GM12873 (cell line): ENCODE measurements at regions not wholly inside any gene's neighbourhood (a gene's known extent, or its start where the extent isn't known, plus 50 kb on each side); places are given as distances from the start of the nearest gene placed in this dataset.

Source experiments
- TF ChIP-seq, protein P1 (sequence below): IDR thresholded peaks from 2 replicates; pipeline ENCODE4 v1.5.1; 2012; ENCODE audit warnings: low read depth, mild to moderate bottlenecking, moderate library complexity, low read length, control low read depth; ENCODE audit not compliant: insufficient read depth; ENCODE audit errors: missing control alignments

DNA sequence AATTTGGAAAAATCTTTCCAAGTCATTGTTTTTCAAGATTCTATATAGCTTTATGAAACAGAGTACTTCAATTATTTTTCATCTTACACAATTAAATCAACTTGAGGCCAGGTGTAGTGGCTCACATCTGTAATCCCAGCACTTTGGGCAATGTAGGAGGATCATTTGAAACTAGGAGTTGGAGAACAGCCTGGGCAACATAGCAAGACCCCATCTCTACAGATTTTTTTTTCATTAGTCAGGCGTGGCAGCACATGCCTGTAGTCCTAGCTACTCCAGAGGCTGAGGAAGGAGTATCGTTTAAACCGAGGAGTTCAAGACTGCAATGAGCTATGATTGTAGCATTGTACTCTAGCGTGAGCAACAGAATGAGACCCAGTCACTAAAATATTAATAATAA is 72.9 kb downstream of the BMP4 start:
- TF ChIP-seq, protein P1, sequence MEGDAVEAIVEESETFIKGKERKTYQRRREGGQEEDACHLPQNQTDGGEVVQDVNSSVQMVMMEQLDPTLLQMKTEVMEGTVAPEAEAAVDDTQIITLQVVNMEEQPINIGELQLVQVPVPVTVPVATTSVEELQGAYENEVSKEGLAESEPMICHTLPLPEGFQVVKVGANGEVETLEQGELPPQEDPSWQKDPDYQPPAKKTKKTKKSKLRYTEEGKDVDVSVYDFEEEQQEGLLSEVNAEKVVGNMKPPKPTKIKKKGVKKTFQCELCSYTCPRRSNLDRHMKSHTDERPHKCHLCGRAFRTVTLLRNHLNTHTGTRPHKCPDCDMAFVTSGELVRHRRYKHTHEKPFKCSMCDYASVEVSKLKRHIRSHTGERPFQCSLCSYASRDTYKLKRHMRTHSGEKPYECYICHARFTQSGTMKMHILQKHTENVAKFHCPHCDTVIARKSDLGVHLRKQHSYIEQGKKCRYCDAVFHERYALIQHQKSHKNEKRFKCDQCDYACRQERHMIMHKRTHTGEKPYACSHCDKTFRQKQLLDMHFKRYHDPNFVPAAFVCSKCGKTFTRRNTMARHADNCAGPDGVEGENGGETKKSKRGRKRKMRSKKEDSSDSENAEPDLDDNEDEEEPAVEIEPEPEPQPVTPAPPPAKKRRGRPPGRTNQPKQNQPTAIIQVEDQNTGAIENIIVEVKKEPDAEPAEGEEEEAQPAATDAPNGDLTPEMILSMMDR = no peak

DNA sequence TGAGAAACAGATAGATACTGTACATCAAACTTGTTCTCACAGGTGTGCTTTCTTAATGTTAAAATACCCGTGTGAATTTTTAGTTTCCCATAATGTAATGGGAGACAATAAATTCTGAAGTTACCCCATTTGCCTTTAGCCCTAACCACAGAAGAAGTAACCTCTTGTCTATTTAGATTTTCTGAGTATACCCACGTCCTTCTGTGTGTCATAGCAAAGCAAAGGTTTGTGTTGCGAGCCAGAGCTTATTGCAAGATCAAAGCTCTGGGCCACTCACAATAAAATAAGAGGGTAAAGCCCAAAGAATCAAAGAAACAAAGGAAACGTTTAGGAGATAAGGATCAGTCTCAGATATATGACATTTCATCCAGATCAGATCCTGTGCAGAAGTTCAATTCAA is 73.9 kb downstream of the BMP4 start:
- TF ChIP-seq, protein P1 = no peak

DNA sequence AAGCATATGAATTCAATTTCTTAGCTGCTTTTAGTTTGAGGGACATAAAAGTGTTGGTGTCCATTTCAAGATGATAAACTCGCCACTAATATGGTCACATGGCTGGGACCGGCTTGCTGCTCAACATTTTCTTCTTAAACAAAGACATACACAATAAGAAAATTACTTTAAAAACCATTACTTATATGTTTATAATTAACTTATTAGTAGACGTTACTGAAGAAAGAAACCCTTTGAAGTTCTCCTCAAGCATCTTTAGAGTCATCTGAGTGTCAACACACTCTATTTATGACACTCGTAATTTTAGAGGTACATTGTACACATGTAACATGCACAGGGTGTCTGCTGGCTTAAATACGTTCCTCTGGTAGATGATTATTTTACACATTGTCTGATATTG is 74.7 kb downstream of the BMP4 start:
- TF ChIP-seq, protein P1 = no peak

DNA sequence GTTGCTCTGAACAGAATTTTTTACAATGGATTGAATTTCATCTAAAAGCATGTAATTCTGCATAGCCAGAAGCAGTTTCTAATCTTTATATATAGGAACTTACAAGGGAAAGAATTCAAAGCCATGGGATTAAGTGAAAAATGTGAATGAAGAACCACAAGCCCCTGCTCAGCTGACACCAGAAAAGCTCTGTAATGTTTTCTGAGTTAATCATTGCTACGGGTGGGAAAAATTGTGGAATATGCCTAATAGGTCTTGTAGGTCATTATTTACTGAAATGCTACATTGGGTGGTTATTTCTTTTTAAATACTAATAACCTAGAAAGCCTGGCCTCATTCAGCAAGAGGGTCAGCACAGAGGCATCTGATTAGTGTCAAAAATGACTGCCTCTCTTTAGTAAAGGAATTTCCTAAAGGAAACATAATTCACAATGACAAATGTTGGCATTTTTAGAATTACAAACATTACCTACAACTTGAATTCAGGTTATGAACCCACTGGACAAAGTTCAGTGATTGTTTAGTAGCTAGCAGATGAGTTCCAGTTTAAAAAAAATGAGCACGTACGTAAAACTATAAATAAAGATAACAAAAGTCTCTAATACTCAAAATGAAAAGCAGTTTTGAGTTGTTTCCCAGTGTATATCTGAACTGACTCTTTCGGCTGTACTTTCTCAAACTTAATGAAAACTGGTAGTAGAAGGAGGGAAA is 75.3 kb downstream of the BMP4 start:
- TF ChIP-seq, protein P1 = no peak

DNA sequence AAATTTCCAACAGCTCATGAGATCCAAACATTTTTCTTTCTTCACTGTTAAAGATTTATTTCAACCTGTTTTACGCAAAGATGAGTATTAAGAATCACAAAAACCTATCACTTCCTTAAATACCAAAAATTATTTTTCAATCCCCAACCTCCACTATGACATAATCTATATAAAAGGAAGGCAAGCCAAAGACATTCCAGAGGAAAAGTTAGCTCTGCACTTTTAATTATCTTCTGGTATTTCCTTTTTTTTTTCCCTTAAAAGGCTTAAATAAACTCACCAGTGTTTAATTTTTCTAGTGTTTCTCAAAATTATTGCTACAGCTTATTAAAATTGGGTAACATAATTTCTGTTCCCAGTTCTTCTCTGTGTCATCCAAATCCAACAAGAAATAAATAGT is 75.9 kb downstream of the BMP4 start:
- TF ChIP-seq, protein P1 = no peak

DNA sequence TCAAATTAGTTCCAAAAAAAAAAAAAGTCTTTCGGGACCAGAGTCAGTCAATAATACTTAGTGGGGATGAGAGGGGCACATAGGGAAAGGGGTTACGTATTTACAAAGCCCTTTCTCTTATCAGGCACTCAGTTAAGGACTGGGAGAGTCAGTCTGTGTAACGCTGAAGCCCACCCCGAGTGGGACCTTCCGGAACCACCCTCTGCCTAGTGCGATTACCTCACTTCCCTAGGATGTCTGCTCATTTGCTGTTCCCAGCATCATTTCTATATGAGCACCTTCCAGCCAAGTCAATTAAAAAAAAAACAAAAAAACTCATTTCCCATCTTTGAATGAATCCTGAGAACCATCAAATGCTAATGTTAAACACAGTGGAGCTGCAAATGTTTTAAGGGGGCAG is 76.9 kb downstream of the BMP4 start:
- TF ChIP-seq, protein P1 = no peak

DNA sequence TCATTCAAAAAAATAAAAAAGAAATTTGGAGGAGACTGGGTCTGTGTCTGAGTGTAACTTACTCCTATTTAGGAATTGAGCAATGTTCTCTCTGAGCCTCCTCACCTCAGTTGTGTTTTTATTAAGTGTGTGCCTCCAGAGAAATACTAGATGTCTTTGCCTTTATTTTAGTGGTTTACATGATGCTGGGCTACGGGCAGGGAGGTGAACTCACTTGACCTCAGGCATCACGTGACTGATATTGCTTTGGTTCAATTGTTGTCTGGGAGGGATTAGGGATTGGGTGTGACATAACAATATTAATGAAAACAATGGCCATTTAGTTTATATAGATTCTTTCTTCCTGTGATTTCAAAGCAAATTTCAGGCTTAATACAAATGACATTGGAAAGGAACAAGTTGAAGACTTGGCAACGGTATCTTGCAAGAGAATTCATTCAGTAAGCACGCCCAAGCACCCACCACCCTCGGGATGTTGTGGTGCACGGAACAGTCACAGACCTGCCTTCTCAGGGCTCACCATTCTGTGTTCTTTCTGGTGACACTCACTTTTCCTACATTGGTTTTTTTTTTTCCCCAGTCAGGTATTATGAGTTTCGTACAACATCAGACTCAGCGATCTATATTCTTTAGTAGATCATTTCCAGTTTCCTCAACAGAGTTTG is 77.5 kb downstream of the BMP4 start:
- TF ChIP-seq, protein P1 = no peak
